IPS DF 19.7 (cell line): ENCODE measurements at regions not wholly inside any gene's neighbourhood (a gene's known extent, or its start where the extent isn't known, plus 50 kb on each side); places are given as distances from the start of the nearest gene placed in this dataset.

Experiments
- DNase-seq: peaks from one replicate; pipeline ENCODE4 v3.0.0-alpha.2; 2013; ENCODE audit warnings: low read depth, low spot score

DNA sequence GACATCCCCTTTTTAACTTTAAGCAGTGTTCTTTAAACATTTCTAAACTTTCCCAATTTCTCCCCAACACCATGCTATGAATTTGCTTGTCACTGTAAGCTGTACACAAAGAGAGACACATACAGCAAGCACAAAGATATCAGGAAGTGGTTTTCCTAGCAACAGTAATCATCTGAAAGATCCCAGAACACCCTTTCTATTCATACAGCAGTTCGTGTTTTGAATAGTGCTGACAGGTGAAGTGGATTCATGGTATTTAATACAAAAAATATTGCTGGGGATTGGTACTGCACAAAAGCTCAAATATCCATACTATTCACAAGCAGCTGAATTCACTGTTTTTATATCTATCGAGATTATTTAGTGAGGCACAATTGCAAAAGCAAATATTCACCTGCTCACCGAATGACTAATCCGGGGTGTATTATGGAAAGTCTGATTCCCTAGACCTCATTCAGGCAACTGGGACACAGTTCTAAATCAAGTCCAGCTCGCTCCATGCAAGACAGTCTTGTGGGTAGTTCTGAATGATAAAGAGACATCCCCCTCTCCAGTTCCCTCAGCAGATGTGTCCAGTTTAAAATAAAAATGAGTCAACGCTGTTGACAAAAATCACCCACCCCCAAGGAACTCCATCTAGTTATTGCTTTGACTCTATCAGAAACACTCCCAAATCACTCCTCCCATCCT lies 107.1 kb upstream of the TSHZ2 start:
- no peak for DNase-seq

- DNase-seq = no peak
Observed at GRCh38 chr20:52859156-52859876, 112.8 kb upstream of the TSHZ2 start.

GRCh38 chr20:52852714-52853113 lies 119.4 kb upstream of the TSHZ2 start:
- no peak for DNase-seq

DNA sequence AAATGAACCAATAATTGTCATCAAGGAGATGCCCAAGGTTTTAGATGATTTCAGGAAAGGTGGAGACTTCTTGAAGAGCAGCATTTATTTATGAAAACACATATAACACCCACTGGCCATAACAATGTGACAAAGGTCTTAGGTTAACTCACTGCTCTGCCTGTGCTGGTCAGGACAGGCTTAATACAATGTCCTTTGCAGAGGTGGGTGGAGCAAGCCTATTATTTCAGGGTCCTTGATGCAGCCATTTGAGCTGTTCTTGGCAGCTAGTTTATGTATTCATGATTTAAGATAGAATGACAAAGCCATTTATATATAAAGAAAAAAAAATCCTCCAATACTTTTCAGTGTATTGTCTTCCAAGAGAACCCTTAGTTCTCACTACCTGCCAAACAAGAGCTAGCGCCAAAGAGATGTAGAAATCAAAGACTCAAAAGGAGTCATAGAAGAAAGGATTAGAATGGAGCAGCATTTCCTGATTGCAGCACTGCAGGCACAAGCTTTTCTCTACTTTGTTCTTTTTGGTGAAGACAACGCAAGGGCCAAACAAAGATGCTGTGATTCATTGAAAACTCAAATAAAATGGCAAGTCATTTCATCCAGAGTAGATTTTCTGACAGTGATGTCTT lies 124.3 kb upstream of the TSHZ2 start:
- no peak for DNase-seq

DNA sequence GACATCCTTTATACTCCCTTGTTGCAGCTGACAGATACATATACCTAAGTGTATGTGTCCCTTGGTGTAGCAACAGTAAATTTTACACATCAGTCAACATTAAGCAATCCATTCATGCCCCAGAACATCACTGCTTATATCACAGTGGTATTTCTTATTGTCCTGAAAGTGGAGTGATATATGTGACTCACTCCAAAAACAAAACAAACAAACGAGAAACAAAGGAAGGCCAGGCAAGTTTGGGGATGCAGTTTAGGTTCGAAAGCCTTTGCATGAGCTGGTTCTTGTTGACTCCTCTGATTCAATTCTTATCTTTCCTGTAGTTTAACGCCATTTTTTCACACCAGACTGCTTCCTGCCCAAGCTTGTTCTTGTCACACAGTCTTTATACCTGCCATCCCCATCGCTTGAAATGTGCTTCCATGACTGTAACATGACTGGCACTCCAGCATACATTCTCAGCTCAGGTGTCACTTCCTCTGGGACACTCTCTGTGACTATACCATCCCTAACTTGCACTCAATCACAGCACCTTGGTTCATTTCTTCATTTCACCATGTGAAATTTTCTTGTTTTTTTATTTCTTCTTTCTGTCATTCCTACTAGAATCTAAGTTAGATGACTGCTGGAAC lies 125.0 kb upstream of the TSHZ2 start:
- no peak for DNase-seq

- DNase-seq = no peak
Observed at GRCh38 chr20:52845044-52845443, 127.1 kb upstream of the TSHZ2 start.

DNA sequence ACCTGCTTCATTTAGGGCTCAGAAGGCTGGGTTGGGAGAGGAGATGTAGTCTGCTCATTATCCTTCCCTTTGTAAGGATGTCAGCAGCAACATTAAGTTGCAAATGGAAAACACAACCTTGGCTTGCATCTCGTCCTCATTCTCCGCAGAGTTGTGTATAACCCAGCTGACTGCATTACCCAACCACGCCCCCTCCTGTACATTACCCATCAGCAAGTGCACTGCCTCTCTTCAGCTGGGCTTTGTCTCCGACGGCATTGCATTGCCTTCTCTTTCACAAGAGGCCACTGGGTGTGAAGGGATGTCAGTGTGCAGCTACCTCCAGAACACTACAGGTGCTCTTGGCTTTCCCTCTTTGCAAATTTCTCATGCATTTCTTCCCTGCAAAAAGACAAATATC lies 128.7 kb upstream of the TSHZ2 start:
- no peak for DNase-seq

DNA sequence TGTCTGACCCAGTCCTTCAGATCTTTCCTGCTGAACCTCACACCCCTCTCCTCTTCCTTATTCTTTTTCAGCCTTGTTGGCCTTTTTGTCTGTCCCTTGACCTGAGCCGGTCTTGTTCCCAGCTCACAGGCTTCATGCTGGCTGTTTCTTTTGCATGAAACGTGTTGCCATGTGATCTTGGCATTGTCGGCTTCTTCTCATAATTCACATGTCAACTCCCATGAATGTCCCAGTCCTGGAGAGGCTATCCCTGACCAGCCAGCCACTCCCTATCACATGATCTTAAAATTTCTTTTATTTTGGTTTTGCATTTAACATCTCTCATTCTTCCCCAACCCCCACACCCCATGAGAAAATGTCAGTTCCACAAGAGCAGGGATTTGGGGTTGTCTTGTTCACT lies 131.2 kb upstream of the TSHZ2 start:
- DNase-seq = no peak

DNA sequence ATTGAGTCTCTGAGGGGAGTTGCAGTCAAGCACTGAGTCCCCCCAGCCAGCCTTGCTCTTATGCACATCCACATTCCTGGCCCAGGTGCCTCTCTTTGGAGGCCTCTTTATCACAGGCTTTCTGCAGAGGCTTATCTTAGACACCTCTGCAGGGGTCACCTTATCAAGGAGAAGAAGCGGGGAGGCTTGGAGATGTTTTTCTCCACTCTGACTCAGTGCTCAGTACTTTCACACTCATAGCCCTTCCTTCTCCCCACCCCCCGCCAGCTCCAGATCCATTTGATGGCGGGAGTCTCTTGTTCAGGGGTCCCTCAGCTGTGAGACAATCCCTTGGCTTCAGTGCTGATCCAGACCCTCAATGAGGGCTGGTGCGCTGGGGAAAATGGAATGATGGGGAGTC lies 132.1 kb upstream of the TSHZ2 start:
- no peak for DNase-seq

DNA sequence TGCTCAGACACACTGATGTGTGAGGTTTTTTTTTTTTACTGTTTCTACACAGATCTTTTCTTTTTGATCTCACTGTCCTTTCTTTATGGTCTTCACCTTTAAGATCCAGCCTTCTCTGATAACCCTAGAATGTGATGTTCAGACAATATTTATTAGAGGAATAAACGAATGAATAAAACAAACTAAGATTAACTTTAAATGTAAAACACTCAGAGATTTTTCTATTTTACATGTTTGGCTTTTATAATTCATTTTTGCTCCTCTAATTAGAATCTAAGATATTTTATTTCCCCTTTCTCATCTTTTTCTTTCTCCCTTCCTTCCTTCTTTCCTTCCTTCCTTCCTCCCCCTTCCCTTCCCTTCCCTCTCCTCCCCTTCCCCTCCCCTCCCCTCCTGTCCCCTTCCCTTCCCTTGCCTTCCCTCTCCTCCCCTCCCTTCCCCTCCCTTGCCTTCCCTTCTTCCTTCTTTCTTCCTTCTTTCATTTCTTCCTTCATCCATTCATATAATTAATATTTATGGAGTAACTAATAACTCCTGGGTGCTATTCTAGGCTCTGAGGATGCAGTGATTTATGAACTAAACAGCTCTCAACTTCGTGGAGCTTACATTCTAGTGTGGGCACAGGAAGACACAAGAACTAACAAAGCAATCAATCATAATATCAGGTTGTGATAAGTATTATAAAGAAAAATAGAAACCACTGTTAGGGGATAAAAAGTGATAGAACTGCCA lies 133.5 kb upstream of the TSHZ2 start:
- DNase-seq = no peak

- DNase-seq = no peak
Observed at GRCh38 chr20:52837378-52837777, 134.8 kb upstream of the TSHZ2 start.

DNA sequence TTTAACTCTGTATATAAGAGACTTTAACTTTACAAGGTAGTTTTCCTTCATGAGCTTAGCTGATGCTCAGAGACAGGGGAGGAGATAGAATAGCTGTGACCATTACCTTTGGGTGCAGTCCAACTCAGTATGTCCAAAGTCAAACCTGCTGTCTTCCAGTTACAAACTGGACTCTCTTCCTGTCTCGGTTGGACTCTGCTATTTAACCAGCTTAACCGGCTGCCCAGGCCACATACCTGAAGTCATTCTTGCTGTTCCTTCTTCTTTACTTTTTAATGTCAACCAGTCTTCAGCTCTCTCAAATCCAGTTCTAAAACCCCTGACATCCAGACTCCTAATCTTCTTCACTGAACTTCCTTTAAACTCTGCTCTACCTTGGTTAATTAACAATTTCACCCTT lies 138.3 kb upstream of the TSHZ2 start:
- DNase-seq = no peak

GRCh38 chr20:52832151-52832774 lies 139.9 kb upstream of the TSHZ2 start:
- DNase-seq = no peak

- no peak for DNase-seq
Observed at GRCh38 chr20:52830598-52830997, 141.6 kb upstream of the TSHZ2 start.

DNA sequence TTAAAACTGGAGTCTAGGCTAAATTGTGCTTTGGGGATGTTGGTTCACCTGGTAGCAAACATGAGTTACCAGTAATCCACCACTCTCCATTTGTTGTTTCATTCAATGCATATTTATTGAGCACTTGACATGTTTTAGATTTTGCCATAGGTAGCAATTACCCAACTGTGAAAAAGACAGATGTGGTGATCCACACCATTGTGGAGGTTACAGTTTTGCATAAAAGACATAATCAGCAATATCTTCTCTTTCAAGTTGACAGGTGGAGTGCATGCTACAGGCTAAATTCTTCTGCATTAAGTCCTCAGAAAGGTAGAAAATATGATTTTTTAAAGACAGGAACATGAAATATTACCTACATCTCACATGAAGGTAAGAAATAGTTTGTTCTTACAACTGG lies 143.0 kb upstream of the TSHZ2 start:
- no peak for DNase-seq

DNA sequence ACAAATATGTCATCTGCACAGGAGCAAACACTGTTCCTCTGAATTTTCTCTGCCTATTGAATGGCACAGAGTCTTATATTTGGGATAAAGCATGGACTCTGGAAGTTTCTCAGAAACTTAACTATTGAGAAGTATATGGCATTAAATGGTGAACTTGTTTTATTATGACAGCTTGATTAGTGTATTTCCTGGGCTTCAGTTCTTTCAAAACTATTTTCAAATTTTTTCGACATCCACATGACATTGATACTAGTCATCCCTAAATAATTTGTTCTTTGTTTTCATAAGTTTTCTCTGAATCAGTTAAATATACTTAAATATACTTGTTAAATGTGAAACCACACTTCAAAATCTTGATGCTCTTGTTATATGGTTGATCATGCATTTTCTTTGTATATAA lies 144.0 kb upstream of the TSHZ2 start:
- DNase-seq = no peak

DNA sequence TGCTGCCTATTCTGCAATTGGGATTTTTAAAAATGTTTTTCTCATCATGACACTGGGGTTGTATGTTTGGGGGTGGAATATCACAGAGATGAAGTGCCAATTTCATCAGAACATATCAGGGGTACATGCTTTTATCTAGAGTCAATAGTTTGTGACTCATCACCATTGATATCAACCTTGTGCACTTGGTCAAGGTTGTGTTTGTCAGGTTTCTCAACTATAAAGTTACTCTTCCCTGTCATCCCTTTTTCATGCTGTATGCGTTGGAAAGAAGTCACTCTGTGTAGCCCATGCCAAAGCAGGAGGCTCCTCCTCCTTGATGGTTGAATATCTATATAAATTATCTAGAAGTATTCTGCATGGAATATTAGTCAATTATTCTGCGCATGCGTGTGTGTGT lies 145.4 kb upstream of the TSHZ2 start:
- DNase-seq = no peak

DNA sequence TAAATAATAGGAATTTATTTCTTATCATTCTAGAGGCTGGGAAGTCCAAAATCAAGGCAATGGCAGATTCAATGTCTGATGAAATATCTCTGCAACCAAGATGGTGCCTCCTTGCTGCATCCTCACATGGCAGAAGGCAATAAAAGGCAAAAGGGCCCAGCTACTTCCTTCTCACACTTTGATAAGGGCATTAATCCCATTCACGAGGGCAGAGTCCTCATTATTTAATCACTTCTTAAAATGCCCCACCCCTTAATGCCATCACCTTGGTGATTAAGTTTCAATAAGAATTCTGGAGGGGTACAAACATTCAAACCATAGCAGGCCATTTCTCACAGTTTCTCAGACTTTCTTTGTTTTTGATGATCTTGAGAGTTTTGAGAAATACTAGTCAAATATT lies 145.8 kb upstream of the TSHZ2 start:
- DNase-seq = no peak

GRCh38 chr20:52824494-52825216 lies 147.5 kb upstream of the TSHZ2 start:
- no peak for DNase-seq

- DNase-seq = no peak
Observed at GRCh38 chr20:52823303-52823702, 148.9 kb upstream of the TSHZ2 start.
